ENCODE measurements at regions not wholly inside any gene's neighbourhood (a gene's known extent, or its start where the extent isn't known, plus 50 kb on each side); places are given as distances from the start of the nearest gene placed in this dataset.

DNA sequence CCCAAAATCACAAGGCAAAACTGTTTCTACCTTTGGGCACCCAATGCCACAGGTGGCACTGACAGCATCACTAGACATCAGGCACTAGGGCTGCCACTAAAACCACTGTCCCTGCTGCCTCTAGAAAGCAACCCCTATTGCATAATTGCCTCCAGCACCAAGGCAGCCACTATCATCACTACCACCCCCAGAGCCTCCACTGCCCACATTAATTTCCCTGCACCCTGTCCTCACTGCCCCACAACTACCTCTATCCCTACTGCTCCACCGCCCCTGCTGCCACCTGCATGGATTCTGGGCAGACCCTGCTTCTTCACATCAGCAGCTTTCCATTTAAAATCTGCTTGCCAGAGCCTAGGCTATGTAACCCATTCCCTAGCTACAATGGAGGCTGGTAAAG, 68.6 kb upstream of the CACHD1 start:
- no peak for ATAC-seq
- CTCF ChIA-PET: no interaction called here
- no peak overlapping the region for H2AFZ ChIP-seq (ENCODE audit: low read depth, low read length, poor library complexity, severe bottlenecking)
- no peaks in the 10 kb centered on the region for H3K9me2 ChIP-seq (ENCODE audit: insufficient read depth)
- no TSS peak for BruUV-seq (replicated peaks)
- H3K4me2 ChIP-seq (ENCODE audit: low read length): no peak overlapping the region
- H4K20me1 ChIP-seq (ENCODE audit: insufficient read depth): no peaks in the 10 kb centered on the region
- H3K27ac ChIP-seq (ENCODE audit: low read depth, low read length): no peak overlapping the region
- RAD21 ChIA-PET (ENCODE audit: low non-redundant PET in 1 of 2, low total read pairs in 2 of 2, uncharacterized antibody in 2 of 2, unreplicated experiment in 2 of 2): no interaction called here
- H3K4me3 ChIP-seq (replicated peaks in 1 of 2; ENCODE audit: low read depth in 1 of 2, low read length in 2 of 2): no peak overlapping the region
- POLR2A ChIA-PET: no interaction called here
- no peaks in the 10 kb centered on the region for H3K4me1 ChIP-seq (ENCODE audit: control insufficient read depth in 1 of 2, insufficient read depth in 2 of 2, low read length in 2 of 2)
- no peak for TF ChIP-seq ZFX (IDR thresholded peaks at IDR 0.05)
- no peak for TF ChIP-seq RAD21 (IDR thresholded peaks at IDR 0.05; ENCODE audit: low read depth)
- TF ChIP-seq EGR1 (IDR thresholded peaks at IDR 0.05; ENCODE audit: low read depth): no peak
- TF ChIP-seq POLR2A (IDR thresholded peaks at IDR 0.05; ENCODE audit: borderline replicate concordance, extremely low read depth, insufficient read depth, insufficient read length): no peak
- H3K36me3 ChIP-seq (ENCODE audit: control insufficient read depth in 1 of 2, insufficient read depth in 2 of 2, low read length in 2 of 2): no peaks in the 10 kb centered on the region
- DNase-seq (ENCODE audit: low read depth, low spot score): no peak
- no peaks in the 10 kb centered on the region for H3K27me3 ChIP-seq (ENCODE audit: insufficient read depth, low read length)
- no peaks in the 10 kb centered on the region for H3K79me2 ChIP-seq (ENCODE audit: insufficient read depth, low read length)
- intact Hi-C loops (cut with micrococcal nuclease): no loop called here
- H3K9me3 ChIP-seq (ENCODE audit: control insufficient read depth in 1 of 2, insufficient read depth in 1 of 2, low read depth in 1 of 2, low read length in 2 of 2): no peaks in the 10 kb centered on the region
- no peak overlapping the region for H3K9ac ChIP-seq (ENCODE audit: low read length)

DNA sequence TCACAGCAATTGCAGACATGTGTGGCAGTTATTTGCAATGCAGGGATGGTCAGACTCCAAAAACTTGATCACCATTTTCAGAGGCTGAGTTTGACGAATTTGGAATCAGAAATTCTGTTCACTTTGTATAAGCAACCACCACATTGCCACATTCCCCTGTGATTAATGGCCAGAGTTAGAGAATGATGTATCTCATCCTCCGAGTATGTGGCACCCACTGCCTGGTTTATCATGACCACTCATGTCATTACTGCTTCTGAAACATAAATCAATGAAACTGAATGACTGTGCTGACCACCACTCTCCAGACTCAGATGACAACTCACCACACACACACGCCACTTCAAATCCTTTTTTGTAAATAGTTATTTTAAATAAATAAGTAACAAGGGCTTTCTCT, 66.6 kb upstream of the CACHD1 start:
- H2AFZ ChIP-seq (ENCODE audit: low read depth, low read length, poor library complexity, severe bottlenecking): no peak overlapping the region
- POLR2A ChIA-PET: no interaction called here
- RAD21 ChIA-PET (ENCODE audit: low non-redundant PET in 1 of 2, low total read pairs in 2 of 2, uncharacterized antibody in 2 of 2, unreplicated experiment in 2 of 2): no interaction called here

More for the DNA sequence above, 66.6 kb upstream of the CACHD1 start:
- Histone ChIP-seq H3K4me2 (ENCODE audit: low read length) (no peak overlapping the region), H3K27ac (ENCODE audit: low read depth, low read length) (no peak overlapping the region), H3K9me3 (ENCODE audit: control insufficient read depth in 1 of 2, insufficient read depth in 1 of 2, low read depth in 1 of 2, low read length in 2 of 2) (no peaks in the 10 kb centered on the region), H3K36me3 (ENCODE audit: control insufficient read depth in 1 of 2, insufficient read depth in 2 of 2, low read length in 2 of 2) (no peaks in the 10 kb centered on the region), H3K4me1 (ENCODE audit: control insufficient read depth in 1 of 2, insufficient read depth in 2 of 2, low read length in 2 of 2) (no peaks in the 10 kb centered on the region), H3K27me3 (ENCODE audit: insufficient read depth, low read length) (no peaks in the 10 kb centered on the region), H4K20me1 (ENCODE audit: insufficient read depth) (no peaks in the 10 kb centered on the region), H3K9ac (ENCODE audit: low read length) (no peak overlapping the region), H3K9me2 (ENCODE audit: insufficient read depth) (no peaks in the 10 kb centered on the region; the same call in 1 of the 2 replicates), H3K79me2 (ENCODE audit: insufficient read depth, low read length) (no peaks in the 10 kb centered on the region), H3K4me3 (replicated peaks in 1 of 2; ENCODE audit: low read depth in 1 of 2, low read length in 2 of 2) (no peak overlapping the region)
- no peak for TF ChIP-seq SP1 (IDR thresholded peaks at IDR 0.05; ENCODE audit: low read depth)
- TF ChIP-seq POLR2AphosphoS5 (IDR thresholded peaks at IDR 0.05; ENCODE audit: low read depth, low read length): no peak
- TF ChIP-seq EGR1 (IDR thresholded peaks at IDR 0.05; ENCODE audit: low read depth): no peak
- no peak for TF ChIP-seq ZFX (IDR thresholded peaks at IDR 0.05)
- TF ChIP-seq, protein P1, sequence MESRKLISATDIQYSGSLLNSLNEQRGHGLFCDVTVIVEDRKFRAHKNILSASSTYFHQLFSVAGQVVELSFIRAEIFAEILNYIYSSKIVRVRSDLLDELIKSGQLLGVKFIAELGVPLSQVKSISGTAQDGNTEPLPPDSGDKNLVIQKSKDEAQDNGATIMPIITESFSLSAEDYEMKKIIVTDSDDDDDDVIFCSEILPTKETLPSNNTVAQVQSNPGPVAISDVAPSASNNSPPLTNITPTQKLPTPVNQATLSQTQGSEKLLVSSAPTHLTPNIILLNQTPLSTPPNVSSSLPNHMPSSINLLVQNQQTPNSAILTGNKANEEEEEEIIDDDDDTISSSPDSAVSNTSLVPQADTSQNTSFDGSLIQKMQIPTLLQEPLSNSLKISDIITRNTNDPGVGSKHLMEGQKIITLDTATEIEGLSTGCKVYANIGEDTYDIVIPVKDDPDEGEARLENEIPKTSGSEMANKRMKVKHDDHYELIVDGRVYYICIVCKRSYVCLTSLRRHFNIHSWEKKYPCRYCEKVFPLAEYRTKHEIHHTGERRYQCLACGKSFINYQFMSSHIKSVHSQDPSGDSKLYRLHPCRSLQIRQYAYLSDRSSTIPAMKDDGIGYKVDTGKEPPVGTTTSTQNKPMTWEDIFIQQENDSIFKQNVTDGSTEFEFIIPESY (IDR thresholded peaks at IDR 0.05; ENCODE audit: extremely low read depth, insufficient replicate concordance, low read length): no peak
- TF ChIP-seq, protein P2, sequence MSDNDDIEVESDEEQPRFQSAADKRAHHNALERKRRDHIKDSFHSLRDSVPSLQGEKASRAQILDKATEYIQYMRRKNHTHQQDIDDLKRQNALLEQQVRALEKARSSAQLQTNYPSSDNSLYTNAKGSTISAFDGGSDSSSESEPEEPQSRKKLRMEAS (IDR thresholded peaks at IDR 0.05): no peak
- TF ChIP-seq ZNF274 (IDR thresholded peaks at IDR 0.05; ENCODE audit: low read depth, low read length): no peak
- no peak for TF ChIP-seq SRF (IDR thresholded peaks at IDR 0.05; ENCODE audit: low read depth)
- TF ChIP-seq SIN3A (IDR thresholded peaks at IDR 0.05; ENCODE audit: low read depth): no peak
- TF ChIP-seq RAD21 (IDR thresholded peaks at IDR 0.05; ENCODE audit: low read depth): no peak
- TF ChIP-seq TCF7L2 (IDR thresholded peaks at IDR 0.05; ENCODE audit: borderline replicate concordance, extremely low read depth, insufficient read depth, insufficient read length): no peak
- TF ChIP-seq JUND (IDR thresholded peaks at IDR 0.05): no peak
- no peak for TF ChIP-seq EZH2 (IDR thresholded peaks at IDR 0.05)
- TF ChIP-seq EZH2phosphoT487 (IDR thresholded peaks at IDR 0.05; ENCODE audit: borderline replicate concordance): no peak
- TF ChIP-seq CBX3 (IDR thresholded peaks at IDR 0.05; ENCODE audit: low read depth): no peak
- TF ChIP-seq POLR2A (IDR thresholded peaks at IDR 0.05; ENCODE audit: borderline replicate concordance, extremely low read depth, insufficient read depth, insufficient read length): no peak
- no peak for TF ChIP-seq YY1 (IDR thresholded peaks at IDR 0.05; ENCODE audit: extremely low read depth, insufficient replicate concordance, low read depth, low read length)
- TF ChIP-seq CEBPB (IDR thresholded peaks at IDR 0.05; ENCODE audit: low read depth): no peak
- TF ChIP-seq, protein P3, sequence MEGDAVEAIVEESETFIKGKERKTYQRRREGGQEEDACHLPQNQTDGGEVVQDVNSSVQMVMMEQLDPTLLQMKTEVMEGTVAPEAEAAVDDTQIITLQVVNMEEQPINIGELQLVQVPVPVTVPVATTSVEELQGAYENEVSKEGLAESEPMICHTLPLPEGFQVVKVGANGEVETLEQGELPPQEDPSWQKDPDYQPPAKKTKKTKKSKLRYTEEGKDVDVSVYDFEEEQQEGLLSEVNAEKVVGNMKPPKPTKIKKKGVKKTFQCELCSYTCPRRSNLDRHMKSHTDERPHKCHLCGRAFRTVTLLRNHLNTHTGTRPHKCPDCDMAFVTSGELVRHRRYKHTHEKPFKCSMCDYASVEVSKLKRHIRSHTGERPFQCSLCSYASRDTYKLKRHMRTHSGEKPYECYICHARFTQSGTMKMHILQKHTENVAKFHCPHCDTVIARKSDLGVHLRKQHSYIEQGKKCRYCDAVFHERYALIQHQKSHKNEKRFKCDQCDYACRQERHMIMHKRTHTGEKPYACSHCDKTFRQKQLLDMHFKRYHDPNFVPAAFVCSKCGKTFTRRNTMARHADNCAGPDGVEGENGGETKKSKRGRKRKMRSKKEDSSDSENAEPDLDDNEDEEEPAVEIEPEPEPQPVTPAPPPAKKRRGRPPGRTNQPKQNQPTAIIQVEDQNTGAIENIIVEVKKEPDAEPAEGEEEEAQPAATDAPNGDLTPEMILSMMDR (IDR thresholded peaks at IDR 0.05 in 2 of 3, conservative IDR thresholded peaks at IDR 0.05 in 1 of 3; ENCODE audit: borderline replicate concordance in 1 of 3, insufficient read depth in 1 of 3, low read depth in 2 of 3, low read length in 2 of 3): no peak
- BruUV-seq (replicated peaks): no TSS peak
- intact Hi-C loops (cut with micrococcal nuclease): no loop called here
- CTCF ChIA-PET: no interaction called here
- no peak for ATAC-seq
- DNase-seq (ENCODE audit: low read depth, low spot score): no peak
